GM10266 (cell line): ENCODE measurements at regions not wholly inside any gene's neighbourhood (a gene's known extent, or its start where the extent isn't known, plus 50 kb on each side); places are given as distances from the start of the nearest gene placed in this dataset.

Experiments
- DNase-seq: peaks from one replicate; pipeline ENCODE4 v3.0.0; 2012; ENCODE audit errors: extremely low spot score
- TF ChIP-seq, protein P1 (sequence below): IDR thresholded peaks from 2 replicates; pipeline ENCODE4 v1.5.1; 2012; ENCODE audit warnings: mild to moderate bottlenecking, low read depth; ENCODE audit not compliant: control insufficient read depth, insufficient read depth; ENCODE audit errors: missing control alignments

- TF ChIP-seq, protein P1, sequence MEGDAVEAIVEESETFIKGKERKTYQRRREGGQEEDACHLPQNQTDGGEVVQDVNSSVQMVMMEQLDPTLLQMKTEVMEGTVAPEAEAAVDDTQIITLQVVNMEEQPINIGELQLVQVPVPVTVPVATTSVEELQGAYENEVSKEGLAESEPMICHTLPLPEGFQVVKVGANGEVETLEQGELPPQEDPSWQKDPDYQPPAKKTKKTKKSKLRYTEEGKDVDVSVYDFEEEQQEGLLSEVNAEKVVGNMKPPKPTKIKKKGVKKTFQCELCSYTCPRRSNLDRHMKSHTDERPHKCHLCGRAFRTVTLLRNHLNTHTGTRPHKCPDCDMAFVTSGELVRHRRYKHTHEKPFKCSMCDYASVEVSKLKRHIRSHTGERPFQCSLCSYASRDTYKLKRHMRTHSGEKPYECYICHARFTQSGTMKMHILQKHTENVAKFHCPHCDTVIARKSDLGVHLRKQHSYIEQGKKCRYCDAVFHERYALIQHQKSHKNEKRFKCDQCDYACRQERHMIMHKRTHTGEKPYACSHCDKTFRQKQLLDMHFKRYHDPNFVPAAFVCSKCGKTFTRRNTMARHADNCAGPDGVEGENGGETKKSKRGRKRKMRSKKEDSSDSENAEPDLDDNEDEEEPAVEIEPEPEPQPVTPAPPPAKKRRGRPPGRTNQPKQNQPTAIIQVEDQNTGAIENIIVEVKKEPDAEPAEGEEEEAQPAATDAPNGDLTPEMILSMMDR, result no peak
- no peak for DNase-seq
Measured at GRCh38 chr9:126132746-126133145, 193.9 kb upstream of the MVB12B start.

DNA sequence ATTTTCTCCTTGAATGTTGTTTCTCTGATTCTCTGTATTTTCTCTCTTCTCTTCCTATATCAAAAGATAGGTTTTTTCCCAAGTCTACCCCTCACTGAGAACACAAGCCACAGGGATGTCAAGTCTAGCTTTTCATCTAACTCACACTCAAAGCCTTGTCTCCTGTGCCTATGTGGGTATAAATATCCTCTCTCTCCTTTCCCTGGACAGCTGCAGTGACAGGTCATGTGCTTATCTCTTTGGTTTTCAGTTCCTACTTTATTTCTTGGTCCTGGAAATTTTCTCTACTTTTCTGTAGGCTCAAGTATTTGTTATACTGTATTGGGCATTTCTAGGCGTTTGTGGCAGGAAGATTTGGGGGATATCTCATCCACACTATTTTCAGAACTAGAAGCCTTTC lies 182.4 kb upstream of the MVB12B start:
- no peak for DNase-seq
- TF ChIP-seq, protein P1, result no peak

- no peak for DNase-seq
- TF ChIP-seq, protein P1, result no peak
Measured at GRCh38 chr9:126144603-126145456, 181.8 kb upstream of the MVB12B start.

DNA sequence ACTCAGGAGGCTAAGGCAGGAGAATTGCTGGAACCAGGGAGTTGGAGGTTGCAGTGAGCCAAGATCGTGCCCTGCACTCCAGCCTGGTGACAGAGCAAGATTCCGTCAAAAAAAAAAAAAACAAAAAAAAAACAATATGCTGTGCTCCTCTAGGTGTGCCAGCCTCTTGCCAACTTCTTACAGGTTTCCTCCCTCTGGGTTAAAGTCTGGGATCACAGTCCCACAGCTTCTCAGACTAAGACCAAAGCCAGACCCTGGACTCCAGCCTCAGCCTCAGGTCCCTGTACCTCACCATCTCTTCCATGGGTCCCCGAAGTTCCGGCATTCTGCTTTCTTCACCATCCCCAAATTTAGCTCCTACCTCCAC lies 180.8 kb upstream of the MVB12B start:
- TF ChIP-seq, protein P1, result no peak
- no peak for DNase-seq

GRCh38 chr9:126146254-126147145 lies 180.1 kb upstream of the MVB12B start:
- TF ChIP-seq, protein P1, result peak; percentile 51
- DNase-seq, result peak; percentile 70

DNA sequence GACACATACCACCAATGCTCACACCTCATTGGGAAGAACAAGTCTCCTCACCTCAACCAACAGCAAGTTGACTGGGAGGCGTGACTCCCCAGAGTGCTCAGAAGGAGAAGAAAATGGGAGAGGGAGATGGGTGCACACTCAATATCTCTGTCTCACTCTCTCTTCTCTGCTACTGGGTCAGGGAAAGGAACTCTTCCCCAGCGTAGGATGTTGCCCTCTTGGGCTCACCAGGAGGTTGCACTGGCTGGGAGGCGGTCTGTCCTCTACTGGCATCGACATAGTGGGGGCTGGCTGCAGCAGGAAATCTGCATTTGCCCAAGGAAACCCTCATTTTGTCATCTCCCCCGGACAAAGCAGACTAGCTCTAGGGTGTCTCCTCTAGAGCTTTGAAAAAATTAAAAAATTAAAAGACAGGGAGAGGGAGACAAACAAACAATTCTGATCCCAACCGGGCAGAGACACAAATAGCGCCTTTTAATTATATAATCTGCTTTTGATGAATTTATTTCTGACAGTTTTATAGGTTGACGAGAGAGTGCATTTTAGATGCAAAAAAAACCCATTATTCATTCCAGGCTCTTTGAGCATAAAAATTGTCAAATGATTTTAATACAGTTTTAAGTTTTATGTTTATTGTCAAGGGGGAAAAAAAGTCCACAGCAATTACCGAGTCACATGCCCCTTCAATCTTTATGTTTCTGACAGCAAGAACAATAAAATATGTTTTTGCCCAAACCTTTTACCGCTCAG lies 179.3 kb upstream of the MVB12B start:
- TF ChIP-seq, protein P1, result no peak
- DNase-seq, result no peak
